NCI-H526 treated with DMSO at 0.1 percent for 48 hours (cell line): ENCODE measurements at regions not wholly inside any gene's neighbourhood (a gene's known extent, or its start where the extent isn't known, plus 50 kb on each side); places are given as distances from the start of the nearest gene placed in this dataset.

ENCODE experiments used
- DNase-seq: peaks from one replicate; lab custom pipeline; 2025; lab: John Stamatoyannopoulos, UW

- DNase-seq: no peak
Observed at GRCh38 chr1:4016351-4017130, 116.5 kb upstream of the C1orf174 start.

DNA sequence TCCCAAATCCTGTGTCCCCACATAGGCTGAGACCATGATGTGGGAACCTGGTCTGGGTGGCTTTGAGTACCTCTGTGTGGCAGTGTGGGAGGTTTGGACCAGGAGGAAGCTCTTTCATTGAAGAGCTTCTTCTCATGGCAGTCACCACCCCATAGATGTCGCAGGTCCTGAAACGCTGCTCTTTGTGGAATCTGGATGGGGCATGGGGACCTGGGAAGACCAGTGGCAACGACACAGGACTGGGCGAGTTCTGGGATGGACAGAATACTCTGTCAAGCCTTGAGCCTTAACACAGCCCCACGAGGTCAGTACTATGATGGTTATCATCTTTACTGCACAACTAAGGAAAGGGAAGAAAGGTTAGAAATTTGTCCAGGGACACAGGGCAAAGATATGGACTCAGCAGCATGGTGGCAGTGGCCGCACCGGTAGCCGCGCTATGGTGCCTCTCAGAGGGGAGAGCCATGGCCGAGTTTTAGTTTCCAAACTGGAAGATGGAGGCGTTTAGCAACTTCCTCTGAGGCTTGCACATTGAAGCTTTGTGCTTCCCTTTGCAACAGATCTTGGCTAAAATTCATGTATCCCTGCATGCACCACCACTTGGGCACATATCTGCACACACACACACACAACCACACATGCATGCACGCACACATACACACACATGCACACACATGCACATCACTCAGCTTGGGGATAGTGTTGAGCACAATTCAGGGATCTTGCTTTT, 117.7 kb upstream of the C1orf174 start:
- DNase-seq: no peak

GRCh38 chr1:4018466-4019146, 118.5 kb upstream of the C1orf174 start:
- DNase-seq: no peak

GRCh38 chr1:4019147-4019521, 119.1 kb upstream of the C1orf174 start:
- no peak for DNase-seq

DNA sequence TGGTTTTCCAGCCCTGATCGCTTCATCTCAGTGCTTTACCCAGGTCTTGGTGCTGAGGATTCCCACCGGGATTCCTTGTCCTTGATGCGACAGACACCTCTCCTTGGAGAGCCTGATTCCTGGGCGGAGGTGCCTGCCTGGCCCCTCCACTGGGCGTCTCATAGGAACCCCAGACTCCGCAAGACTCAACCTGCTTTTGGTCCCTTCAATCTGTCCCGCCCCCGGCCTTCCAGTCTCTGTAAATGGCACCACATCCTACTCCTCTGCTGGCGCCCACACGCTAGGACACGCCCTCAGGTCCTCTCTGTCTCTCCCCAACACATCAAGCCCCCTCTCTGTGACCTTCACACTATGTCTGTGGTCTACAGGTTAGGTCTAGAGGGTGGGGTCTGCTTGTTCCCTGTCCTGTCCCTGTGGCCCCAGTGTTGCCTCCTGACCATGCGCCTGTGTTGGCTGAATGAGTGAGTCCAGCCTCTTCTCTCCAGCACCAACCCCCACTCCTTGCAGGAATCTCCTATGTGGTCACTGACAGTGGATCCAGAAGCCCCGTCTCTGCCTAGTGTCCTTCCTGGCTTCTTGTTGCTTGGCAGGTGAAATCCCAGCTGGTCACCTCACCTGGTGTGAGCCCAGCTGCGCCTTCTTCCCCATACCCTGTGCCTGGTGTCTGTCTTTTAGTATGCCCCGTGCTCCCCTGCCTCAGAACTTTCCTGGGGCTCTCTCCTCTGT, 119.7 kb upstream of the C1orf174 start:
- DNase-seq: no peak

DNA sequence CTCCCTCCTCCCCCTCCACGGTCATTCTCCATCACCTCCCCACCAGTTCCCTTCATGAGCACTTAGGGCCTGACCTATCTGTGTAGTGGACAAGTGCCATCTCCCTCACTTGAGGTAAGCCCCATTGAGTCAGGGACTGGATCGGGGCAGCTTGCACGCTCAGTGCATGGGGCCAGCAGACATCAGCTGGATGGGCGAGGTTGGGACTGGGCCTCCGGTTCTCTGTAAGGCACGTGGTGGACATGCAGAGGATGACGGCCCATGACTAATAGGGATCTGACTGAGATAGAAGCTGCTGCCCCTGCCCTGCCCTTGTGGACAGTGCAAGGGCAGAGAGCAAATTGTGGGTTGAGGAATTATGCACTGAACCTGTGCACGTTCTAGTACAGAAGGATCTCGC, 120.4 kb upstream of the C1orf174 start:
- DNase-seq: no peak

- DNase-seq: no peak
Observed at GRCh38 chr1:4021136-4021973, 121.3 kb upstream of the C1orf174 start.

GRCh38 chr1:4021974-4022268, 121.8 kb upstream of the C1orf174 start:
- no peak for DNase-seq

- no peak for DNase-seq
Observed at GRCh38 chr1:4022715-4023114, 122.6 kb upstream of the C1orf174 start.

DNA sequence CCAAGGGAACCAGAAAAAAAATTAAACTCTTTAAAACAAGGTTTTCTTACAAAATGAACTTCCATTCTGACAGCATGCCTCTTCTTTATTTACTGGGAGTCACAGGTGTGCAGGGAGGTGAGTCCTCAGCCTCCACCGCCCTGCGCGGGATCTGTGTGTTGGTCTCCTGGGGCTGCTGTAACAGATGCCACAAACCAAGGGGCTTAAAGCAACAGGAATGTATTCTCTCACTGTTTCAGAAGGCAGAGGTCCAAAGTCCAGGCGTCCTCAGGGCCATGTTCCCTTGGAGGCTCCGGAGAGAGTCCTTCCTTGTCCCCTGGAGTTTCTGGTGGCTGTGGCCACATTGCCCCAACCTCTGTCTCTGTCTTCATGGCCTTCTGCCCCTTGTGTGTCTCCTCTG, 123.6 kb upstream of the C1orf174 start:
- no peak for DNase-seq

DNA sequence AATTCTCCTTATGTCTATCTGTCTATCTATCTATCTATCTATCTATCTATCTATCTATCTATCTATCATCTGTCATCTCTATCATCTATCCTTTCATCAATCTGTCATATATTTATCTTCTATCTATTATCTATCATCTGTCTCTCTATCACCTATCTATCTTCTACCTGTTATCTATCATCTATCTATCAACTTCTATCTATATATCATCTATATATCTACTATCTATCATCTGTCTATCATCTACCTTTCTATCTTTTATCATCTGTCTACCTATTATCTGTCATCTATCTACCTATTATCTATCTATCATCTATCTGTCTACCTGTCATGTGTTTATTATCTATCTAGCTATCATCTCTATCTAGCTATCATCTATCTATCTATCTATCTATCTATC, 124.7 kb upstream of the C1orf174 start:
- DNase-seq: no peak

DNA sequence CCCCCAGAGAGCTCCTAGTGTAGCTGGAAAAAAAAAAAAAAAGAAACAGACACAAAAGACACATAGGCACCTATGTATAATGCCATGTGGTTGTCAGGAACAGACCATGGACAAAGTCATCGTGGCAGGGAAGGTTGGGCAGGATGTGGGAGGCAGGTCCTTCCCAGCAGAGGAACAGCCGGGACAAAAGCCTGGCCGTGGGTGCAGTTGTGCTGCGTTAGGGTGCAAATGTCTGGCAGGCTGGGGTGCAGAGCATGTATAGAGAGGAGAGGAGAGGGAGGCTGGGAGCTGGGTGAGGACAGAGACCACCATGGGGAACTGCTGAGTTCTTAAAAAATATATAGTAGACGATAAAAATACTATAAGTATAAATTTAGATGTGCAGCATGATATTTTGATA, 125.7 kb upstream of the C1orf174 start:
- DNase-seq: no peak

- DNase-seq: no peak
Observed at GRCh38 chr1:4027008-4027407, 126.9 kb upstream of the C1orf174 start.

GRCh38 chr1:4027492-4028138, 127.5 kb upstream of the C1orf174 start:
- DNase-seq: no peak

- no peak for DNase-seq
Observed at GRCh38 chr1:4028139-4028501, 128.0 kb upstream of the C1orf174 start.

DNA sequence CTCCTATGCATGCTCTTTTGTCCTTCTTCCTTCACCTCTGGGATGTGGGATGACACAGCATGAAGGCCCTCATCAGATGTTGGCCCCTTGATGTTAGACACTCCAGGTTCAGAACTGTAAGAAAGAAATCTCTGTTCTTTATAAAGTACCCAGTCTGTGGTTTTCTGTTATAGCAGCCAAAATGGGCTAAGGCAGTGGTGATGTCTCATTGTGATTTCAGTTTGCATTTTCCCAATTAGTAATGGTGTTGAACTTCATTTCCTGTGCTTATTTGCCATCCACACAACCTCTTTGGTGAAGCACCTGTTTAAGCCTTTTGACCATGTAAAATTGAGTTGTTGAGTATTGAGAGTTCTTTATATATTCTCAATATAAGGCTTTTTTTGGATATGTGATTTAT, 129.3 kb upstream of the C1orf174 start:
- no peak for DNase-seq

DNA sequence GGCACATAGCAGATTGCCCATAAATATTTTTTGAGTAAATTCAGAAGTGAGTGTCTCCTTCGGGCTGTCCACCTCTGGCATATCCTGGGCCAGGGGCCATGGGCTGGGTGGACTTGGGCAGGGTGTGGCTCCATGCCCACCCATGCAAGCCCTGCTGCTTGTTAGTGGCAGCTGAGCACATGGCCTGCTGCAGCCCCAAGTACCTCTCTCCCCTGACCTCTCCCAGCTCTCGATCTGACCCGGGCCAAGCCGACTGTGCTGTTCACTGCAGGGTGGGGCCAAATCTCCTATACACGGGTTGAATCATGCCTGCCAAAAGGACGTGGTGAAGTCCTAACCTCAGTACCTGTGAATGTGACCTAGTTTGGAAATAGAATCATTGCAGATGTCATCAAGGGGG, 132.5 kb upstream of the C1orf174 start:
- DNase-seq: no peak

DNA sequence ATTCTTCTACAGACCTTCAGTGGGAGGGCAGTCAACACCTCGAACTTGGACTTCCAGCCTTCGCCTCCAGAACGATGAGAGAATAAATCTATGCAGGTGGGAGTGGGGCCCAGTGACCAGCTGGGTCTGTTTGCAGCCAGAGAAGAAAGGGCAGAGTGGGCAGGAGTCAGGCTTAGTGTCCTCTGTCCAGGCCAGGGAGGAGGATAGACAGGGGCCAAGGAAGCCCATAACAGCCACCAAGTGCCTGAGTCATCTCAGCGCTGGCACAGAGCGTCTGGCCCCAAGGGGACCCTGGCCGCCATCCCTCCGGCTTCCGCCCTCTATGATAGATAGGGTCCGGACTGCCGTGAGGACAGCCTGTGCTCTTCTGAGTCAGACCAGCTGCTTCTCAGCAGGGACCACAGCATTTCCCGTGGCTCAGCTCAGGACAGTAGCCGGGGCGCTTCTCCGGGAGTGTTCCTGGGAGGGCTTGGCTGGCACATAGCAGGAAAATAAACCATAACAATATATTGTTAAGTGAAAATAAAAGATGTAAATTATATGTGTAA, 133.1 kb upstream of the C1orf174 start:
- no peak for DNase-seq

GRCh38 chr1:4033713-4034112, 133.6 kb upstream of the C1orf174 start:
- no peak for DNase-seq

DNA sequence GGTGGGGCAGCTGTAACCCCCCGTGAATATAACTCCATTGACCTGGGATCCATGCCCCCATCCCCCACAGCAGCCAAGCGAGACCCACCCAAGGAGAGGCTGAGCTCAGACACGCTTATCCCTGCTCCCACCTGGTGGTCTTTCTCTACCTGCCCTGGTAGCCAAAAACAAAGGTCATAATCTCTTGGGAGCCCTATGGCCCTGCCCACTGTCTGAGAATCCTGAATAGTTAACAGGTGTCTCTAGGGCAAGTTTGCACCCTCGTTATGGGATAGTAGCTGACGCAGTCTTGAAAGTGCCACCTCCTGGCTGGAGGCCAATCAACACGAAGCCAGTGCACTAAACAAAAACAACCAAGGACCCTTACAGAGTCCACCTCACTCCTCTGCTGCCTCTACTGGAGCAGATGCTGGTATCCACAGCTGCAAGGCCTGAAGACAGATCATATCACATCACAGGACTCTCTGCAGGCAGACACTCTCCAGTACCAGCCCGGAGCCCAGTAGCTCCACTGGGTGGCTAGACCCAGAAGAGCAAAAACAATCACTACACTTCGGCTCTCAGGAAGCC, 134.3 kb upstream of the C1orf174 start:
- no peak for DNase-seq

DNA sequence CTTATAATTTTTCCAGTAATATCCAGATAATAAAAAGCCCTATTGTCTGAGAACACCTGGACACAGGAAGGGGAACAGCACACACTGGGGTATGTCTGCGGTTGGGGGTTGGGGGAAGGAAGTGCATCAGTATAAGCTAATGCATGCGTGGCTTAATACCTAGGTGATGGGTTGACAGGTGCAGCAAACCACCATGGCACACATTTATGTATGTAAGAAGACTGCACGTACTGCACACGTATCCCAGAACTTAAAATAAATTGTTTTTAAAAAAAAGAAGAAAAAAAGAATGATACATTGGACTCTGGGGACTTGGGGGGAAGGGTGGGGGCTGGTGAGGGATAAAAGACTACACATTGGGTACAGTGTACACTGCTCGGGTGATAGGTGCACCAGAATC, 144.9 kb upstream of the C1orf174 start:
- no peak for DNase-seq
